HG02884 (cell line): ENCODE measurements at regions not wholly inside any gene's neighbourhood (a gene's known extent, or its start where the extent isn't known, plus 50 kb on each side); places are given as distances from the start of the nearest gene placed in this dataset.

ENCODE experiments used
- ATAC-seq: cut with Tn5 transposase; IDR thresholded peaks from one replicate; pipeline ENCODE4 v1.9.1; 2021; ENCODE audit warnings: mild to moderate bottlenecking, moderate library complexity; ENCODE audit not compliant: unreplicated experiment

DNA sequence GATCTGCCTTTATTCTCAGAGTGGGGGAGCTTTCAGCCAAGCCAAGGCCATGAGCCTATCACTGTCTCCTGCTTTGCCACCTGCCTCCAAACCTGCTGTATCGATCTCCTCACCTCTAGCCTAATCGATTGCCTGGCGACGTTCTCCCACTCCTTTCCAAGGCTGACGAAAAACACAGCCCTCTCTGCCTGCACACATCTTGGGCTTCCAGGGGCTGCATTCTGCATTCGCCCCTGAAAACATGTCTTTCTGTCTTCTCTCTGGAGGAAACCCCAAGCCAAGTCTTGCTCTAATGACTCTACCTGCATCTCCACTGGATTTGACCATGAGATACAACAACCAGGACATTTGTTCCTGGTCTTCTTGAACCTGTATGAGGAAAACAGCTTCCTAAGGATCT lies 540.7 kb downstream of the BCL11B start:
- ATAC-seq: no peak

- no peak for ATAC-seq
Observed at GRCh38 chr14:98731701-98732100, 540.3 kb downstream of the BCL11B start.

GRCh38 chr14:98733536-98733935 lies 538.5 kb downstream of the BCL11B start:
- no peak for ATAC-seq

GRCh38 chr14:98736701-98737338 lies 535.2 kb downstream of the BCL11B start:
- no peak for ATAC-seq

DNA sequence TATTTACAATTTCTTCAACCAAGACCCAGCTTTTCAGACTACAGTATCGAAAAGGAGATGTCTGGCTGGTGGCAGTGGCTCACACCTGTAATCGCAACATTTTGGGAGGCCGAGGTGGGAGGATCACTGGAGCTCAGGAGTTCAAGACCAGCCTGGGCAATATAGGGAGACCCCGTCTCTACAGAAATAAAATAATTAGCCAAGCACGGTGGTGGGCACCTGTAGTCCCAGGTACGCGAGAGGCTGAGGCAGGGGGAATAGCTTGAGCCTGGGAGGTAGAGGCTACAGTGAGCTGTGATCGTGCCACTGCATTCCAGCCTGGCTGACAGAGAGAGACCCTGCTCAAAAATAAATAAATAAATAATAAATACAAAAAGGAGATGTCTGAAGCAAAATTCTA lies 530.5 kb downstream of the BCL11B start:
- ATAC-seq: no peak

GRCh38 chr14:98742001-98742400 lies 530.0 kb downstream of the BCL11B start:
- ATAC-seq: no peak

DNA sequence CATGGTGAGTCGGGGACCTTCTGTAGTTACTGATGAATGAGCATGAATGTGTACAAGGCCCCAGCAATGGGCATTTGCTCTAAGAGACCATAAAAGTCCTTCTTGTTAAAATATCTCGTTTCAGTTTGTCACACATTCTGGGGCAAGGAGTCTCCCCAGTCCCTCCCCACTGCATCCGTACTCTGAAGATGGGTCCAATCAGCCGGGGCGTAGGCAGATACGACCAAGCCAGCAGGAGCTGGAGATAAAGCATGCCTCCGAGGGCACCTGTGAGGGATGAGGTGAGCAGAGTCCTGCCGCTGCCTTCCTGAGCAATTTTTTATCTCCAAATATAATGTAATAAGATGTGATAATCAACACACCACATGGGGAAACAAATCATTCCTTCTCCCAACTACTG lies 528.5 kb downstream of the BCL11B start:
- no peak for ATAC-seq

DNA sequence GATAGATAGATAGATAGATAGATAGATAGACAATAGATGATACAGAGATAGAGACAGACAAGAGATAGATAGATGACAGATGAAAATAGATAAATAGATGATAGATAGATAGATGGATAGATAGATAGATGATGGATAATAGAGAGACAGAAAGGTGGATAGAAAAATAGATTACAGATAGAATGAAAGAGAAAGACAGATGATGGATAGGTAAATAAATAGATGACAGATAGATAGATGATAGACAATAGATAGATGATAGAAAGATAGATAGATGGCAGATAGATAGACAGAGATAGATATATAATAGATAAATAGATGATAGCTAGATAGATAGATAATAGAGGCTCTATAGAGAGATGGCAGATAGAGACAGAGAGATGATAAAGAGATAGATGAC lies 523.0 kb downstream of the BCL11B start:
- no peak for ATAC-seq

GRCh38 chr14:98751110-98751509 lies 520.9 kb downstream of the BCL11B start:
- no peak for ATAC-seq

DNA sequence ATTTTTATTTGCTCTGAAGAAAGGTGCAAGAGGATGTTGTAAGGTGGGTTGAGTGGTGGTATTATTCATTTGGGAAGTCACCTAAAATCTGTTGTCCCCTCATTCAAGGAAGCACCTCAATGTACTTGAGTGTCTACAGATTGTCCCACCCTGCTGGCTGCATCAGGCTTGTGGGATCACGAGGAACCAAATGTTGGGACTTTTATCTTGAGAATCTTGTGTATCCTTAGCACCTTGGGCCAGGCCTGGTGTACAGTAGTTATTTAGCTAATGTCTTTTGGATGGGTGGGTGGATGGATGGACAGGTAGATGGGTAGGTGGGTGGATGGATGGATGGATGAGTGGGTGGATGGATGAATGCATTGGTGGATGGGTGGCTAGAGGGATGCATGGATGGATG lies 519.3 kb downstream of the BCL11B start:
- ATAC-seq: no peak

DNA sequence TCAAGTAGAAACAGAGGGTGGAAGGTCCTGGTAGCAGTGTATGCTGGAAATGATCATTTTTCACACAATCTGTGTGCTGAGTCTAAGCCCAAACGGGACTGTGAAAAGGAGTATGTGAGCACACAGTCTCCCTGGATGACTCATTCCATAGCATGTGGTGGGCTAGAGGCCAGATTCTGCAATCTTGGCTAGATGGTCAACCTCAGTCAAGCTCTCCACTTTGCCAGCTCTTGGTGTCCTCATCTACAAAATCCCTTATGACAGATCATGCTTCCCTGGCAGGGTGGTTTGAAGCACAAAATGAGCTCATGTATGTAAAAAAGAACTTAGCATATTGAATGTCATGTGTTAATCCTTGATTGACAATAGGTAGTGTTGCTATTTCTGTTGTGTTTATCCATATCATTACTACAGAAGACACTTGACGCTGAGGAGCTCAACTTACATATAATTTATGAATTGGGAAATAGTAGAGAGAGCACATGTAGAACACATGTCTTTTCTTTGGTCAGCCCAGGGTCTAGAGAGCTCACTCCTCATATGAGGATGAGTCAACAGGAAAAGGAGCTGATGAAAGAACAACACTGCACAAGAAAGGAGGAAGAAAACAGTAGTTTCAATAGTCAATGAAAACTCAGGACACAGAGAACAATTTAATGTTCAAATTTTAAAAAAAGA lies 517.5 kb downstream of the BCL11B start:
- ATAC-seq: no peak

GRCh38 chr14:98756749-98757148 lies 515.2 kb downstream of the BCL11B start:
- ATAC-seq: no peak

DNA sequence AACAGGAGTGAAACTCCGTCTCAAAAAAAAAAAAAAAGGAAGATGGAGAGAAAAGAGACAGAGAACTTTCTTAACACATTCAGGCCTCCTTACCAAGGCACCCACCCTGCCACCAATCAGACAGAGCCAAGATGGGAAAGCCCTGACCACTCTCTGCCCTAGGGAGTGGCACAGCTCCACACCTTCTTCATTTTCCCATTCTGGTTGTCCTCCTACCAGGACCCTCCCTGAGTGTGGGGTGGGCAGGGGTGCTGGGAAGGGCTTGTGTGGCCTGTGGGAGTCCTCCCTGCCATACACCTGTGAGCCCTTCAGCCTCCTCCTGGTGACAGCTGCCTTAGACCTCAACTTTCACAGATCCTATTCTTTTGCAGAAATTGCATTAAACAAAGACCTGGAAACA lies 513.6 kb downstream of the BCL11B start:
- ATAC-seq: no peak

DNA sequence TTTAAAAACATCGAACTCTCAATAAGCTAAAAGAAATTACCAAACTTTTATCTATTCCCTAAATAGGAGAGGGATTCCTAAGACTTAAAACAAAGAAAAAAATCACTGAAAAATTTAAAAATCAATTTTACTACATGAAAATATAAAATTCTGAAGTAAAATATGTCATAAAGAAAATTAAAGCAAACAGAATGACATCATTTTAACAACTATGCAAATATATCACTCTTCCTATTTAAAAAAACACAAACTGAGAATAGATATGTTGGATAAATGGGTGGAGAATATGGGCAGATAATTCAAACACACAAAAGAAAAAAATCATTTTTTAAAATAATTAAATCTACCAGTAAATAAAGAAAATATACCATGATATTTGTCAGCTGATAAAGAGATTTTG lies 510.0 kb downstream of the BCL11B start:
- ATAC-seq: no peak

DNA sequence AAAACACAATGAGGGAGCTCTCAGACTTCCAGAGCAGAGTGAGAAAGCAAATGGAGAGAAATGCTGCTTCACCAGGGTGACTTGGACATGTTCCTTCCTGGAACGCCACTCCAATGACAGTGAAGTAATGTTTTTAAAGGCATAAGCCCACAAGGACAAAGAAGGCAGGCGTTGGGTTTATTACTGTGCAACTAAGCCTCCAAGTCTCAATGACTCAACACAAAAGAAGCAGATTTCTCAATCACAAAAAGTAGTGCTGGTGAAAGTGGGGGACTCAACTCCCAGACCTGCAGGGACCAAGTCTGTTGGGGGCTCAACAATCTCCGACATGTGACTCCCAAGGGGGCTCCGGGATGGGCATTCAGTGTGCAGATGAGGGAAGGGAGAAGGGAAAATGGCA lies 505.2 kb downstream of the BCL11B start:
- no peak for ATAC-seq

DNA sequence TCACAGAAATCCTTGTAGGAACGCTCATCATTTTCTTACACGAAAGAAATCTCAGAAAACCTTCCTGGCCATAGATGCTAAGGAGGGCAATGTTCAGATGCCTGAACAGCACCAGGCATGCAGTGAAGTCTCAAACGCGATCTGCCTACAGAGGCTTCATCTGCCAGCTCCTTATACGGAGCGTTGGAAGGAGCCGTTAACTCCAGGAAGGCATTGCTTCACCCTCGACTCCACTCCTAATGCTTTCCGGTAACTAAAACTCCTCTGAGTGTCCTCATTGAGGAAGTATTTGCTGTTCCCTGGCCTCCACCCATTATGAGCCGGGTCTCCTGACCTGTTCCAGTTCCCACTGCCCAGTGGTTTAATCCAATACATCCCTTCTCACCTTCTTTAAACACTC lies 502.7 kb downstream of the BCL11B start:
- no peak for ATAC-seq

DNA sequence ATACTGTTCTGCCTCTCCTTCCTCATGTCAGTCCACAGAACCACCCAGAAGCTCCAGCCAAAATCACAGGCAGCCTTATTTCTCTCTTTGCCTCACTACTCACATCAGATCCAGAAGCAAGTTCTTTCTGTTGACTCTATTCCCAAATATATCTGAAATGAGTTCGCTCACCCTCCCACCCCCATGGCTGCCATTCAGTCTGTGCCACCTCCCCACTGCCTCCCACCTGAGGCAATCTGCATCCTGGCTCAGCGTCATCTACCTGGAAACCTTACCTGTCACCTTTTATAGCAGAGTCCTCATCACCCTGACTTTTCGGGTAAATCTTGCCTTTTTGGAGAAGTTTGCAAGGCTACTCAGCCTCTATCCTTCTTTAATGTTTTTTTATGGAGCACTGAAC lies 501.8 kb downstream of the BCL11B start:
- no peak for ATAC-seq

DNA sequence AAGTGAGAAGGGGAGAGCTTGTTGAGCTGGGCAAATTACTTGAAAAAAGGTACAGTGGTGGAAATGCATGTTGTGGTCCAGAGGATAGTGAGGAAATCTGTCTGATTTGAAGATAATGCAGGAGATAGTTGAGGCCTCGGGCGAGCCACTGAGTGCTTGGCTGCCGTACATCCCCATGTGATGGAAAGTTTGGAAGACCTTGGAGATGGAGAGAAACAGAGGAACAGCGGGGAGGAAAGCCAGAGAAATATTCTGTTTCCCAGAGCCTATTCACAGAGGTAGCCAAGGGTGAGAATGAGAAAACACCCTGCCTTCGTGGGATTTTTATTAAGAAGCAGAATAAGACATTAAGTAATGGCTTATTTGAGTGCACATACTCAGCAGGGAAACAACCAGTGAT lies 498.2 kb downstream of the BCL11B start:
- no peak for ATAC-seq

- ATAC-seq: no peak
Observed at GRCh38 chr14:98775892-98776291, 496.1 kb downstream of the BCL11B start.

DNA sequence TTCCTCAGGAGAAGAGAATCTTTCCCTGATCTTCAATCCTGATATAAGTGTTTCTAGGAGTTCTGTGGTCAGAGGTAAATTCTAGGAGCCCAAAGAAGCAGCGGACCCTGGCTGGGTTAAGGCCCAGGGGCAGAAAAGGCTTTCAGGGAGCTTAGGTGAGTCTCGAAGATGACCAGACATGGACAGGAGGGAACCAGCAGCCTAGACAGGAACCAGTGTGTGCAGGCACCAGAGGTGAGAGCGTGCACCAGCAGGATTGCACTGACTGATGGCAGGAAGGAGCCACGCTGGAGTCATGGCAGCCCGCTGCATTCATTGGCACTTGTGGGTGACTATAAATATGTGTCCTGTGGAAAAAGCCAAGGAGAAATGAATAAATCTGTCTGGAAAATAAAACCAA lies 489.9 kb downstream of the BCL11B start:
- no peak for ATAC-seq

- ATAC-seq: no peak
Observed at GRCh38 chr14:98785578-98785977, 486.4 kb downstream of the BCL11B start.

DNA sequence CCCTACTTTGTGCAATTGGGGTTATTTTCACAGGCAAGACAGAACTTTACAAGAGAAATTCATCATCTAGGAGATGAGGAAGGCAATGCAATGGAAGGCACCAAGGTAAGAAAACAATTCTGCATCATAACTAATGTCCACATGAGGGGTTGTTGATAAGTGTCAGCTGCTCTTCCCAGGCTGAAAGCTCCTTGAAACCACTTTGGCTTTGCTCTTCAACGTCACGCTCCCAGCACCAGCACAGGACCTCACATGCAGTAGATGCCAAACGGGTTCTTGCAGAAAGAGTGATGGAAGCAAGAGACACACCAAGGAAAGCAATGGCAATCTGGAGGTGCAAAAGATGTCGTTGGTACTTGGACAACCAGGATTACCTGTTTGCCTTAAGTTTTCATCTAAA lies 485.5 kb downstream of the BCL11B start:
- ATAC-seq: no peak

DNA sequence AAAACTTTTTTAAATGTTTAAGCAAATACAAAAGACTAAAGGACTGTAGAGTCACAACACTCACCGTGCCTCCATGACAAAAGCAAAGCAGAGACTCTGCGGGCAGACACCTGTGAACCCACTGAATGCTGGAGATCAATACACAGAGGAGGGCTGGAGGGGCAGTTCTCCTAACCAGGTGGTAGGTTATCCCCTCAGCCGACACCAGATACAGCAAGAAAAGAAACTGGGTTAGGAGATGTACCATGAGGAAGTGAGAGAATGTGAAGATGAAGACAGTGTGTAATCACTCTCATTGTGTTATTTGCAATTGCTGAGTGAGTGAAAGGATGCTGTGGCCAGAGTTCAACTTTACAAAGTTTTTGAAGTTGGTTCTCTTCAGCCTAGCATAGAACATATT lies 480.3 kb downstream of the BCL11B start:
- no peak for ATAC-seq
